Panc1 (cell line): ENCODE measurements at regions not wholly inside any gene's neighbourhood (a gene's known extent, or its start where the extent isn't known, plus 50 kb on each side); places are given as distances from the start of the nearest gene placed in this dataset.

Experiments used
- ATAC-seq: fragments of 200-7000 bp; cut with Tn5 transposase; 2 replicates; pipeline ENCODE4 v1.9.1; 2020; ENCODE audit warnings: mild to moderate bottlenecking, moderate library complexity
- BruUV-seq: library from RNA; stranded (reverse); fragments of 400-500 nt; replicated peaks from 2 replicates; lab custom pipeline; 2021; lab: Mats Ljungman, UMichigan
- CTCF ChIA-PET: fragments of 300-600 bp; sonication (Branson Sonifier 250); formaldehyde crosslinking; loops from one replicate; lab custom pipeline; 2022; ENCODE audit warnings: antibody characterized with exemption; lab: Charles Lee
- POLR2A ChIA-PET: fragments of 300-600 bp; sonication (Branson Sonifier 250); formaldehyde crosslinking; loops from one replicate; lab custom pipeline; 2022; ENCODE audit warnings: antibody characterized with exemption; lab: Charles Lee
- DNase-seq: peaks from one replicate; pipeline ENCODE4 v3.0.0-alpha.2; 2010; ENCODE audit warnings: low read depth, low spot score
- H3K27ac ChIP-seq: 2 replicates; pipeline ENCODE4 v1.5.1; 2011; ENCODE audit warnings: mild to moderate bottlenecking, low read length, inconsistent platforms
- H3K27me3 ChIP-seq: fragments of 200-500 bp; sonication (Bioruptor generic); 2 replicates; pipeline ENCODE4 v1.6.0; 2014; ENCODE audit warnings: low read length, inconsistent platforms; ENCODE audit not compliant: control insufficient read depth, insufficient read depth
- H3K36me3 ChIP-seq: fragments of 200-500 bp; sonication (Bioruptor generic); 2 replicates; pipeline ENCODE4 v1.5.1; 2014; ENCODE audit warnings: inconsistent platforms, mild to moderate bottlenecking, low read length, moderate library complexity; ENCODE audit not compliant: control insufficient read depth, insufficient read depth
- H3K4me1 ChIP-seq: 2 replicates; pipeline ENCODE4 v1.5.1; 2011; ENCODE audit warnings: inconsistent platforms, mild to moderate bottlenecking, low read length, moderate library complexity; ENCODE audit not compliant: control insufficient read depth, insufficient read depth
- H3K4me3 ChIP-seq, 2 experiments: 2 replicates each; pipeline ENCODE4 v1.5.1; 2011 to 2012; ENCODE audit warnings: low read depth in 2 of 2, low read length in 2 of 2, mild to moderate bottlenecking in 2 of 2, inconsistent platforms in 1 of 2, moderate library complexity in 1 of 2
- H3K9me3 ChIP-seq: fragments of 200-500 bp; sonication (Bioruptor generic); 2 replicates; pipeline ENCODE4 v1.5.1; 2014; ENCODE audit warnings: low read depth, mild to moderate bottlenecking, inconsistent platforms, low read length, moderate library complexity; ENCODE audit not compliant: control insufficient read depth, insufficient read depth
- POLR2AphosphoS5 ChIP-seq: IDR thresholded peaks from 2 replicates; pipeline ENCODE4 v1.6.1; 2012; ENCODE audit warnings: mild to moderate bottlenecking, low read depth, low read length, moderate library complexity
- SIN3A ChIP-seq: IDR thresholded peaks from 2 replicates; pipeline ENCODE4 v1.6.1; 2012; ENCODE audit warnings: low read depth, mild to moderate bottlenecking, low read length, moderate library complexity, borderline replicate concordance; ENCODE audit not compliant: insufficient read depth
- TCF7L2 ChIP-seq: IDR thresholded peaks from 2 replicates; pipeline ENCODE4 v1.6.1; 2011; ENCODE audit warnings: mild to moderate bottlenecking, low read depth, low read length, inconsistent platforms
- in situ Hi-C: cut with HindIII; loops from 2 replicates; pipeline ENCODE4 v1.10.0; 2016; ENCODE audit warnings: low sequenced_read_pairs, low pct_unique_long_range_greater_than_20kb
- intact Hi-C: fragments of 100-400 bp; cut with micrococcal nuclease; formaldehyde crosslinking; loops from one replicate; pipeline ENCODE4 v1.10.0; 2022; ENCODE audit not compliant: unreplicated experiment
- TF ChIP-seq, protein P1 (sequence below), 2 experiments: IDR thresholded peaks; 2 replicates each; pipeline ENCODE4 v1.6.1; 2011 to 2012; ENCODE audit warnings: low read depth in 2 of 2, control low read depth in 1 of 2, low read length in 1 of 2, mild to moderate bottlenecking in 1 of 2, moderate library complexity in 1 of 2; ENCODE audit not compliant: insufficient read depth in 1 of 2
- TF ChIP-seq, protein P2 (sequence below): fragments of 450-650 bp; IDR thresholded peaks from 2 replicates; pipeline ENCODE4 v1.5.1; 2017; ENCODE audit warnings: mild to moderate bottlenecking

GRCh38 chr7:80362677-80363076 is 149.2 kb downstream of the GNAT3 start:
- BruUV-seq, result no TSS peak
- ChIA-PET CTCF (no interaction called here), POLR2A (no interaction called here)
- no peak for ATAC-seq
- intact Hi-C loops, result no loop called here
- Histone ChIP-seq H3K9me3 (no peaks in the 10 kb centered on the region), H3K4me3 (no peak overlapping the region), H3K27ac (no peak overlapping the region), H3K36me3 (no peaks in the 10 kb centered on the region), H3K27me3 (no peaks in the 10 kb centered on the region), H3K4me1 (no peaks in the 10 kb centered on the region)
- in situ Hi-C loops, result no loop called here
- DNase-seq, result no peak
- TF ChIP-seq SIN3A (no peak), TCF7L2 (no peak), POLR2AphosphoS5 (no peak)
- TF ChIP-seq, protein P1, sequence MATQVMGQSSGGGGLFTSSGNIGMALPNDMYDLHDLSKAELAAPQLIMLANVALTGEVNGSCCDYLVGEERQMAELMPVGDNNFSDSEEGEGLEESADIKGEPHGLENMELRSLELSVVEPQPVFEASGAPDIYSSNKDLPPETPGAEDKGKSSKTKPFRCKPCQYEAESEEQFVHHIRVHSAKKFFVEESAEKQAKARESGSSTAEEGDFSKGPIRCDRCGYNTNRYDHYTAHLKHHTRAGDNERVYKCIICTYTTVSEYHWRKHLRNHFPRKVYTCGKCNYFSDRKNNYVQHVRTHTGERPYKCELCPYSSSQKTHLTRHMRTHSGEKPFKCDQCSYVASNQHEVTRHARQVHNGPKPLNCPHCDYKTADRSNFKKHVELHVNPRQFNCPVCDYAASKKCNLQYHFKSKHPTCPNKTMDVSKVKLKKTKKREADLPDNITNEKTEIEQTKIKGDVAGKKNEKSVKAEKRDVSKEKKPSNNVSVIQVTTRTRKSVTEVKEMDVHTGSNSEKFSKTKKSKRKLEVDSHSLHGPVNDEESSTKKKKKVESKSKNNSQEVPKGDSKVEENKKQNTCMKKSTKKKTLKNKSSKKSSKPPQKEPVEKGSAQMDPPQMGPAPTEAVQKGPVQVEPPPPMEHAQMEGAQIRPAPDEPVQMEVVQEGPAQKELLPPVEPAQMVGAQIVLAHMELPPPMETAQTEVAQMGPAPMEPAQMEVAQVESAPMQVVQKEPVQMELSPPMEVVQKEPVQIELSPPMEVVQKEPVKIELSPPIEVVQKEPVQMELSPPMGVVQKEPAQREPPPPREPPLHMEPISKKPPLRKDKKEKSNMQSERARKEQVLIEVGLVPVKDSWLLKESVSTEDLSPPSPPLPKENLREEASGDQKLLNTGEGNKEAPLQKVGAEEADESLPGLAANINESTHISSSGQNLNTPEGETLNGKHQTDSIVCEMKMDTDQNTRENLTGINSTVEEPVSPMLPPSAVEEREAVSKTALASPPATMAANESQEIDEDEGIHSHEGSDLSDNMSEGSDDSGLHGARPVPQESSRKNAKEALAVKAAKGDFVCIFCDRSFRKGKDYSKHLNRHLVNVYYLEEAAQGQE (IDR thresholded peaks at IDR 0.05; ENCODE audit: insufficient read depth in 1 of 2, low read depth in 2 of 2, low read length in 1 of 2), result no peak
- TF ChIP-seq, protein P2, sequence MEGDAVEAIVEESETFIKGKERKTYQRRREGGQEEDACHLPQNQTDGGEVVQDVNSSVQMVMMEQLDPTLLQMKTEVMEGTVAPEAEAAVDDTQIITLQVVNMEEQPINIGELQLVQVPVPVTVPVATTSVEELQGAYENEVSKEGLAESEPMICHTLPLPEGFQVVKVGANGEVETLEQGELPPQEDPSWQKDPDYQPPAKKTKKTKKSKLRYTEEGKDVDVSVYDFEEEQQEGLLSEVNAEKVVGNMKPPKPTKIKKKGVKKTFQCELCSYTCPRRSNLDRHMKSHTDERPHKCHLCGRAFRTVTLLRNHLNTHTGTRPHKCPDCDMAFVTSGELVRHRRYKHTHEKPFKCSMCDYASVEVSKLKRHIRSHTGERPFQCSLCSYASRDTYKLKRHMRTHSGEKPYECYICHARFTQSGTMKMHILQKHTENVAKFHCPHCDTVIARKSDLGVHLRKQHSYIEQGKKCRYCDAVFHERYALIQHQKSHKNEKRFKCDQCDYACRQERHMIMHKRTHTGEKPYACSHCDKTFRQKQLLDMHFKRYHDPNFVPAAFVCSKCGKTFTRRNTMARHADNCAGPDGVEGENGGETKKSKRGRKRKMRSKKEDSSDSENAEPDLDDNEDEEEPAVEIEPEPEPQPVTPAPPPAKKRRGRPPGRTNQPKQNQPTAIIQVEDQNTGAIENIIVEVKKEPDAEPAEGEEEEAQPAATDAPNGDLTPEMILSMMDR, result no peak

GRCh38 chr7:80362010-80362618 is 149.8 kb downstream of the GNAT3 start:
- in situ Hi-C loops, result no loop called here
- BruUV-seq, result no TSS peak
- H3K27me3 ChIP-seq, result no peaks in the 10 kb centered on the region
- H3K27ac ChIP-seq, result no peak overlapping the region
- DNase-seq (no peak), ATAC-seq (no peak)
- POLR2A ChIA-PET, result no interaction called here
- no peak overlapping the region for H3K4me3 ChIP-seq
- H3K9me3 ChIP-seq, result no peaks in the 10 kb centered on the region
- no peaks in the 10 kb centered on the region for H3K4me1 ChIP-seq
- H3K36me3 ChIP-seq, result no peaks in the 10 kb centered on the region
- CTCF ChIA-PET, result no interaction called here
- intact Hi-C loops, result no loop called here
- TF ChIP-seq POLR2AphosphoS5 (no peak), SIN3A (no peak), TCF7L2 (no peak)
- TF ChIP-seq, protein P2, result no peak
- TF ChIP-seq, protein P1 (IDR thresholded peaks at IDR 0.05; ENCODE audit: insufficient read depth in 1 of 2, low read depth in 2 of 2, low read length in 1 of 2), result no peak
